Neural progenitor cell (in vitro differentiated cells): ENCODE measurements at regions not wholly inside any gene's neighbourhood (a gene's known extent, or its start where the extent isn't known, plus 50 kb on each side); places are given as distances from the start of the nearest gene placed in this dataset.

Experiments used
- EZH2phosphoT487 ChIP-seq: fragments of 200-600 bp; sonication (generic); IDR thresholded peaks from 2 replicates; pipeline ENCODE4 v1.6.1; 2017; ENCODE audit warnings: antibody characterized with exemption
- TF ChIP-seq, protein P1 (sequence below): fragments of 200-600 bp; sonication (generic); IDR thresholded peaks from 2 replicates; pipeline ENCODE4 v1.5.1; 2017; ENCODE audit warnings: antibody characterized with exemption, mild to moderate bottlenecking

DNA sequence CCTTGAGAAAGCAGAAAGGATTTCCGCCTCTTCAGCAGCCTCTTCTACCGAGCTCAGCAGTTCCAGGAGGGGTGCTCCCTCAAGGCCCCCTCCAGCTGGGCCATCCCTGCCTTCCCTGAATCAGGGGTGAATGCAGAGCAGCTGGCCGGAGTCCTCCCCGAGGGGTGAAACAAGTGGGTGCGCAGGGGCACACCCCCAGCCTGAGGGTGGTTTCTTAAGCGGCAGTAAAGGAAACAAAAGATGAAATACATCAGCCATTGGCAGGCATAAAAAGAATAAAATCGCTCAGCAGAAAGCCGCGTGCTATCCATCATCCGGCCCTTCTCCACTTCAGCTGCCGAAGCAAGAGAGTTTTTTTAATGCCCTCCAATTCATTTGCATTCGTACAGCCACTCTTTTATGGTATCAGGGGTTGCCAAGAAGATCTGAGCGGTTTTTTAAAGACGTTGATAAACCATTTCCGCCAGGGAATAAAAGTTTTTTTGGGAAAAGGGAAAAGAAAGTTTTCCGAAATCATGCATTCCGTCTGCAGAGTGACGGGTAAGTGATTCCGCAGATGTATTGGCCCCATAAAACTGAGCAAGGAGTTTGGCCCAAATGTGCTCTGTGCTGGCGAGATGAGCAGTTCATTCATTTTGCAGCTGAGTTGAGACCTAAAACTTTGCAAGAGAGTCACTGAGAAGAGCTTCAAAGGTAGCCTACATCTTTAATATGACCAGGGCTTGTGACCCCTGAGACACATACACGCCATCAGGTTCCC is 73.7 kb upstream of the ZC3H12A start:
- TF ChIP-seq, protein P1, sequence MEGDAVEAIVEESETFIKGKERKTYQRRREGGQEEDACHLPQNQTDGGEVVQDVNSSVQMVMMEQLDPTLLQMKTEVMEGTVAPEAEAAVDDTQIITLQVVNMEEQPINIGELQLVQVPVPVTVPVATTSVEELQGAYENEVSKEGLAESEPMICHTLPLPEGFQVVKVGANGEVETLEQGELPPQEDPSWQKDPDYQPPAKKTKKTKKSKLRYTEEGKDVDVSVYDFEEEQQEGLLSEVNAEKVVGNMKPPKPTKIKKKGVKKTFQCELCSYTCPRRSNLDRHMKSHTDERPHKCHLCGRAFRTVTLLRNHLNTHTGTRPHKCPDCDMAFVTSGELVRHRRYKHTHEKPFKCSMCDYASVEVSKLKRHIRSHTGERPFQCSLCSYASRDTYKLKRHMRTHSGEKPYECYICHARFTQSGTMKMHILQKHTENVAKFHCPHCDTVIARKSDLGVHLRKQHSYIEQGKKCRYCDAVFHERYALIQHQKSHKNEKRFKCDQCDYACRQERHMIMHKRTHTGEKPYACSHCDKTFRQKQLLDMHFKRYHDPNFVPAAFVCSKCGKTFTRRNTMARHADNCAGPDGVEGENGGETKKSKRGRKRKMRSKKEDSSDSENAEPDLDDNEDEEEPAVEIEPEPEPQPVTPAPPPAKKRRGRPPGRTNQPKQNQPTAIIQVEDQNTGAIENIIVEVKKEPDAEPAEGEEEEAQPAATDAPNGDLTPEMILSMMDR, result no peak
- no peak for TF ChIP-seq EZH2phosphoT487
